ENCODE measurements at regions not wholly inside any gene's neighbourhood (a gene's known extent, or its start where the extent isn't known, plus 50 kb on each side); places are given as distances from the start of the nearest gene placed in this dataset.

- TF ChIP-seq CTCF (IDR thresholded peaks at IDR 0.05 in 2 of 3, conservative IDR thresholded peaks at IDR 0.05 in 1 of 3; ENCODE audit: borderline replicate concordance in 1 of 3, insufficient read depth in 1 of 3, low read depth in 2 of 3, low read length in 2 of 3) (no peak), REST (IDR thresholded peaks at IDR 0.05; ENCODE audit: low read depth) (no peak)
These were observed 219.4 kb upstream of the CYRIA start for GRCh38 chr2:16885027-16885426.

Measured in HCT116 (cell line).